Caco-2 (cell line): ENCODE measurements at regions not wholly inside any gene's neighbourhood (a gene's known extent, or its start where the extent isn't known, plus 50 kb on each side); places are given as distances from the start of the nearest gene placed in this dataset.
"Not testable (repeated sequence)": the region's sequence is repeated elsewhere in the genome, so short reads cannot be mapped to it uniquely, and the experiment has no call there.

ENCODE experiments used
- BruUV-seq: library from RNA; stranded (reverse); fragments of 400-500 nt; replicated peaks from 2 replicates; lab custom pipeline; 2021; lab: Mats Ljungman, UMichigan
- CTCF ChIA-PET: fragments of 300-600 bp; sonication (Branson Sonifier 250); formaldehyde crosslinking; loops from one replicate; lab custom pipeline; 2022; ENCODE audit warnings: antibody characterized with exemption; lab: Charles Lee
- POLR2A ChIA-PET: fragments of 300-600 bp; sonication (Branson Sonifier 250); formaldehyde crosslinking; loops from one replicate; lab custom pipeline; 2022; ENCODE audit warnings: antibody characterized with exemption; lab: Charles Lee
- DNase-seq, 2 experiments: peaks; one replicate each; pipeline versions ENCODE4 v3.0.0 to v3.0.0-alpha.2; 2020 to 2022
- H3K27me3 ChIP-seq: replicated peaks from 2 replicates; pipeline ENCODE4 v1.6.0; 2011; ENCODE audit warnings: low read length; ENCODE audit not compliant: control insufficient read depth, insufficient read depth
- H3K36me3 ChIP-seq: 2 replicates; pipeline ENCODE4 v1.5.1; 2011; ENCODE audit warnings: low read length; ENCODE audit not compliant: control insufficient read depth, insufficient read depth
- H3K4me1 ChIP-seq: fragments of 250-450 bp; sonication (Bioruptor Pico); 2 replicates; pipeline ENCODE4 v1.5.1; 2020; ENCODE audit warnings: mild to moderate bottlenecking
- H3K4me3 ChIP-seq: 2 replicates; pipeline ENCODE4 v1.5.1; 2011; ENCODE audit warnings: low read depth, mild to moderate bottlenecking, control low read depth, low read length
- H3K9me3 ChIP-seq: fragments of 250-450 bp; sonication (Bioruptor Pico); 2 replicates; pipeline ENCODE4 v1.5.1; 2020; ENCODE audit warnings: mild to moderate bottlenecking, moderate library complexity
- H3K27ac Mint-ChIP-seq: one replicate; pipeline ENCODE4 v1.8.0; 2022; ENCODE audit warnings: mixed read lengths; ENCODE audit not compliant: unreplicated experiment
- H3K27me3 Mint-ChIP-seq: one replicate; pipeline ENCODE4 v1.8.0; 2022; ENCODE audit warnings: mixed read lengths; ENCODE audit not compliant: insufficient read depth, unreplicated experiment
- H3K36me3 Mint-ChIP-seq: one replicate; pipeline ENCODE4 v1.8.0; 2022; ENCODE audit warnings: mild to moderate bottlenecking, mixed read lengths; ENCODE audit not compliant: insufficient read depth, unreplicated experiment
- H3K4me1 Mint-ChIP-seq: one replicate; pipeline ENCODE4 v1.8.0; 2022; ENCODE audit warnings: low read depth, mixed read lengths; ENCODE audit not compliant: unreplicated experiment
- H3K4me3 Mint-ChIP-seq: one replicate; pipeline ENCODE4 v1.8.0; 2022; ENCODE audit warnings: mild to moderate bottlenecking, moderate library complexity, mixed read lengths; ENCODE audit not compliant: unreplicated experiment
- H3K9me3 Mint-ChIP-seq: one replicate; pipeline ENCODE4 v1.8.0; 2022; ENCODE audit warnings: mixed read lengths; ENCODE audit not compliant: unreplicated experiment
- CTCF ChIP-seq, 2 experiments: fragments of 200-600 bp in 1 of 2; IDR thresholded peaks; 1 replicate in 1 of 2; 2 replicates in 1 of 2; pipeline versions ENCODE4 v1.5.1 to v1.8.0; 2011 to 2022; ENCODE audit warnings: antibody characterized with exemption in 1 of 2, control low read depth in 1 of 2, inconsistent platforms in 1 of 2, low read depth in 1 of 2, low read length in 1 of 2, mild to moderate bottlenecking in 1 of 2, moderate library complexity in 1 of 2; ENCODE audit not compliant: insufficient read depth in 1 of 2, severe bottlenecking in 1 of 2, unreplicated experiment in 1 of 2
- intact Hi-C: fragments of 100-400 bp; cut with micrococcal nuclease; formaldehyde crosslinking; loops from one replicate; pipeline ENCODE4 v1.10.0; 2022; ENCODE audit not compliant: unreplicated experiment

GRCh38 chr12:47337581-47337980 is 257.8 kb upstream of the AMIGO2 start:
- Mint-ChIP-seq H3K27me3 (no peaks in the 10 kb centered on the region), H3K9me3 (peaks cover 29% of the 10 kb centered on the region), H3K36me3 (no peaks in the 10 kb centered on the region), H3K4me3 (no peak overlapping the region), H3K4me1 (no peaks in the 10 kb centered on the region), H3K27ac (no peak overlapping the region)
- Histone ChIP-seq H3K9me3 (no peaks in the 10 kb centered on the region), H3K4me1 (no peaks in the 10 kb centered on the region), H3K36me3 (no peaks in the 10 kb centered on the region), H3K27me3 (no peaks in the 10 kb centered on the region), H3K4me3 (no peak overlapping the region)
- no peak for DNase-seq
- intact Hi-C loops, result no loop called here
- no peak for TF ChIP-seq CTCF (IDR thresholded peaks at IDR 0.05; ENCODE audit: insufficient read depth in 1 of 2, low read depth in 1 of 2, low read length in 1 of 2, severe bottlenecking in 1 of 2, unreplicated experiment in 1 of 2)
- no TSS peak for BruUV-seq
- CTCF ChIA-PET, result no interaction called here
- POLR2A ChIA-PET, result no interaction called here

GRCh38 chr12:47333271-47333858 is 253.6 kb upstream of the AMIGO2 start:
- POLR2A ChIA-PET, CTCF ChIA-PET, BruUV-seq, H3K36me3 ChIP-seq, H3K27me3 Mint-ChIP-seq, H3K4me3 ChIP-seq, H3K4me1 Mint-ChIP-seq, intact Hi-C loops, H3K27me3 ChIP-seq, H3K36me3 Mint-ChIP-seq, H3K9me3 ChIP-seq, H3K4me3 Mint-ChIP-seq, H3K4me1 ChIP-seq, DNase-seq, H3K27ac Mint-ChIP-seq: not testable (repeated sequence)
- H3K9me3 Mint-ChIP-seq, result peaks cover 24% of the 10 kb centered on the region

GRCh38 chr12:47328831-47329545 is 249.2 kb upstream of the AMIGO2 start:
- CTCF ChIA-PET, result no interaction called here
- Histone ChIP-seq H3K4me3 (no peak overlapping the region), H3K4me1 (no peaks in the 10 kb centered on the region), H3K36me3 (no peaks in the 10 kb centered on the region), H3K9me3 (no peaks in the 10 kb centered on the region), H3K27me3 (no peaks in the 10 kb centered on the region)
- TF ChIP-seq CTCF (IDR thresholded peaks at IDR 0.05; ENCODE audit: insufficient read depth in 1 of 2, low read depth in 1 of 2, low read length in 1 of 2, severe bottlenecking in 1 of 2, unreplicated experiment in 1 of 2), result no peak
- Mint-ChIP-seq H3K27ac (no peak overlapping the region), H3K27me3 (no peaks in the 10 kb centered on the region), H3K9me3 (no peaks in the 10 kb centered on the region), H3K4me1 (no peaks in the 10 kb centered on the region), H3K36me3 (no peaks in the 10 kb centered on the region), H3K4me3 (no peak overlapping the region)
- no TSS peak for BruUV-seq
- no peak for DNase-seq
- POLR2A ChIA-PET, result no interaction called here
- intact Hi-C loops, result no loop called here
